HepG2 (cell line): ENCODE measurements at regions not wholly inside any gene's neighbourhood (a gene's known extent, or its start where the extent isn't known, plus 50 kb on each side); places are given as distances from the start of the nearest gene placed in this dataset.

ENCODE experiments used
- ATAC-seq: fragments of 200-7000 bp; cut with Tn5 transposase; 3 replicates; pipeline ENCODE4 v1.9.1; 2020; ENCODE audit warnings: mild to moderate bottlenecking, moderate library complexity
- BruUV-seq: library from RNA; stranded (reverse); fragments of 400-500 nt; replicated peaks from 2 replicates; lab custom pipeline; 2021; lab: Mats Ljungman, UMichigan
- CTCF ChIA-PET: fragments of 300-600 bp; formaldehyde crosslinking; extraction: SDS; loops from one replicate; lab custom pipeline; 2021; ENCODE audit warnings: low total read pairs, inconsistent platforms, low intra/inter-chr PET ratio; lab: Yijun Ruan, JAX
- POLR2A ChIA-PET: fragments of 350-600 bp; sonication (Branson Sonifier 250); formaldehyde crosslinking; loops from one replicate; lab custom pipeline; 2020; ENCODE audit warnings: antibody characterized with exemption, inconsistent platforms; lab: Yijun Ruan, JAX
- DNase-seq: peaks from one replicate; pipeline ENCODE4 v3.0.0-alpha.2; 2015; ENCODE audit warnings: low spot score
- FAIRE-seq: peaks from 3 replicates; lab custom pipeline; 2011; peaks lifted over from hg19 to GRCh38; lab: Jason Lieb, UNC
- H2AFZ ChIP-seq: one replicate; pipeline ENCODE4 v1.6.1; 2011; ENCODE audit warnings: low read length, inconsistent platforms
- H3K27ac ChIP-seq: fragments of 300-600 bp; 3 replicates; pipeline ENCODE4 v1.8.0; 2011; ENCODE audit warnings: mixed run types, mild to moderate bottlenecking, mixed read lengths, low read length, inconsistent platforms; ENCODE audit not compliant: insufficient read depth; ENCODE audit errors: extremely low read length
- H3K27me3 ChIP-seq, 2 experiments: fragments of 200-600 bp in 1 of 2; 2 replicates in 1 of 2; 3 replicates in 1 of 2; pipeline versions ENCODE4 v1.6.0 to v1.8.0; 2011; ENCODE audit warnings: low read length in 2 of 2, mild to moderate bottlenecking in 2 of 2, moderate library complexity in 2 of 2, inconsistent platforms in 1 of 2; ENCODE audit not compliant: insufficient read depth in 2 of 2, control insufficient read depth in 1 of 2
- H3K36me3 ChIP-seq, 2 experiments: fragments of 200-600 bp in 1 of 2; replicated peaks in 1 of 2; 2 replicates in 1 of 2; 3 replicates in 1 of 2; pipeline versions ENCODE4 v1.5.1 to v1.8.0; 2011; ENCODE audit warnings: low read length in 2 of 2, inconsistent platforms in 1 of 2; ENCODE audit not compliant: insufficient read depth in 2 of 2, control insufficient read depth in 1 of 2
- H3K4me1 ChIP-seq: 2 replicates; pipeline ENCODE4 v1.5.1; 2012; ENCODE audit warnings: low read length, inconsistent platforms; ENCODE audit not compliant: insufficient read depth
- H3K4me2 ChIP-seq: 2 replicates; pipeline ENCODE4 v1.6.0; 2011; ENCODE audit warnings: low read depth, low read length, inconsistent platforms
- H3K4me3 ChIP-seq, 3 experiments: fragments of 200-600 bp in 1 of 3; sonication (generic), shearing (Covaris generic) in 1 of 3; replicated peaks in 1 of 3; 2 replicates each; pipeline ENCODE4 v1.5.1; 2011 to 2016; ENCODE audit warnings: low read length in 3 of 3, inconsistent platforms in 2 of 3, low read depth in 2 of 3, mild to moderate bottlenecking in 2 of 3, control low read depth in 1 of 3, mixed read lengths in 1 of 3; ENCODE audit not compliant: insufficient read depth in 1 of 3
- H3K79me2 ChIP-seq: one replicate; pipeline ENCODE4 v1.6.1; 2011; ENCODE audit warnings: low read length, inconsistent platforms; ENCODE audit not compliant: insufficient read depth
- H3K9ac ChIP-seq: 2 replicates; pipeline ENCODE4 v1.6.0; 2011; ENCODE audit warnings: mild to moderate bottlenecking, low read depth, low read length, inconsistent platforms; ENCODE audit not compliant: insufficient read depth
- H3K9me3 ChIP-seq: 2 replicates; pipeline ENCODE4 v1.5.1; 2012; ENCODE audit warnings: mild to moderate bottlenecking, low read length
- H4K20me1 ChIP-seq: 2 replicates; pipeline ENCODE4 v1.6.0; 2011; ENCODE audit warnings: inconsistent platforms, mild to moderate bottlenecking, low read length, moderate library complexity; ENCODE audit not compliant: insufficient read depth
- BCLAF1 ChIP-seq: fragments of 450-650 bp; IDR thresholded peaks from 2 replicates; pipeline ENCODE4 v1.6.1; 2017; ENCODE audit warnings: mild to moderate bottlenecking
- ZFYVE20 ChIP-seq: sonication (generic); formaldehyde crosslinking; IDR thresholded peaks from 2 replicates; pipeline ENCODE4 v1.8.0; 2023; ENCODE audit warnings: low read depth, mild to moderate bottlenecking, moderate library complexity, missing genetic modification reagents, borderline replicate concordance
- ZHX2 ChIP-seq, 2 experiments: sonication (generic) in 1 of 2; formaldehyde crosslinking in 1 of 2; IDR thresholded peaks; 2 replicates each; pipeline versions ENCODE4 v1.6.1 to v1.9.0; 2014 to 2022; ENCODE audit warnings: antibody characterized with exemption in 1 of 2, borderline replicate concordance in 1 of 2, inconsistent platforms in 1 of 2, low read depth in 1 of 2, missing genetic modification reagents in 1 of 2
- ZNF619 ChIP-seq: sonication (generic); formaldehyde crosslinking; IDR thresholded peaks from 2 replicates; pipeline ENCODE4 v1.4.0; 2020; ENCODE audit warnings: mild to moderate bottlenecking, missing genetic modification reagents
- WGBS: methylation state at CpG from one replicate; pipeline ENCODE4 v1.1.6; 2017; ENCODE audit warnings: low lambda C conversion rate; 5-methylcytosine and 5-hydroxymethylcytosine counted together
- in situ Hi-C: cut with HindIII; loops from 2 replicates; pipeline ENCODE4 v1.10.0; 2017; ENCODE audit warnings: low pct_unique_long_range_greater_than_20kb; ENCODE audit not compliant: extremely low pct_ligation_motif_present
- intact Hi-C: fragments of 100-400 bp; cut with micrococcal nuclease; formaldehyde crosslinking; loops from one replicate; pipeline ENCODE4 v1.10.0; 2022; ENCODE audit not compliant: unreplicated experiment

GRCh38 chr21:28779914-28780313, 212.8 kb downstream of the LTN1 start (continued):
- TF ChIP-seq ZHX2 (IDR thresholded peaks at IDR 0.05; ENCODE audit: low read depth) (no peak), ZHX2 (CRISPR knock-in tag; IDR thresholded peaks at IDR 0.05; ENCODE audit: borderline replicate concordance) (no peak)
- TF ChIP-seq, all 625 proteins: peak for 0

- ChIA-PET POLR2A (no interaction called here), CTCF (no interaction called here)
- Histone ChIP-seq H2AFZ (no peak overlapping the region), H3K9ac (no peak overlapping the region), H3K27ac (no peak overlapping the region), H3K9me3 (no peaks in the 10 kb centered on the region), H4K20me1 (no peaks in the 10 kb centered on the region), H3K4me2 (no peak overlapping the region), H3K4me3 (no peak overlapping the region), H3K79me2 (no peaks in the 10 kb centered on the region), H3K27me3 (no peaks in the 10 kb centered on the region), H3K36me3 (no peaks in the 10 kb centered on the region), H3K4me1 (no peaks in the 10 kb centered on the region)
- TF ChIP-seq ZNF619 (CRISPR knock-in tag), result no peak
- no peak for TF ChIP-seq BCLAF1
- no peak for TF ChIP-seq ZFYVE20 (CRISPR knock-in tag)
- 74% methylated on average over 2 of the region's 2 CpGs for WGBS
- in situ Hi-C loops (no loop called here), intact Hi-C loops (no loop called here)
- no peak for ATAC-seq
- no TSS peak for BruUV-seq
- no peak for FAIRE-seq
- DNase-seq, result no peak
Measured at GRCh38 chr21:28776251-28776650, 216.4 kb downstream of the LTN1 start.
